ENCODE measurements at regions not wholly inside any gene's neighbourhood (a gene's known extent, or its start where the extent isn't known, plus 50 kb on each side); places are given as distances from the start of the nearest gene placed in this dataset.

DNA sequence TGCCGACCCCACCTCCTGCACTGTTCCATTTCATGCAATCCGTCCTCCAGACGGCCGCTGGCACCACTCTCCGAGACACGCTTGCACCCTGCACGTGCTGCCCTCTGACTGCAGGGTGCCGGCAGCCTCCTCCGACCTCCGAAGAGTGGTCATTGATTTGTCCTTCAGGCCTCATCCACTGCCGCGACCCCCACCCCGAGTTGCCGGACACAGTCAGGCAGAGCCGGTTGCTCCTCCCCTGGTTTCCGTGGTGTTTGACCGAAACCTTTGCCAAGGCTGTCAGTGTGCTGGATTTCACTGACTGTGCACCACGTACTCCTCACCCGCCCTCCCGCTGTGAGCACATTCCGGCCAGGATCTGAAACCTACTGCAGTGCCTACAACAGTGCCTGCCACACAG, 156.4 kb upstream of the PDE10A start:
- Histone ChIP-seq H3K27me3 (ENCODE audit: low read length) (no peaks in the 10 kb centered on the region), H3K4me2 (ENCODE audit: low read depth, low read length, poor library complexity, severe bottlenecking) (no peak overlapping the region), H4K20me1 (ENCODE audit: insufficient read depth, low read depth, low read length) (no peaks in the 10 kb centered on the region), H3K9me2 (replicated peaks; ENCODE audit: insufficient read depth, low read length) (no peaks in the 10 kb centered on the region), H3K9me3 (ENCODE audit: low read length) (no peaks in the 10 kb centered on the region), H3K4me3 (ENCODE audit: low read length) (no peak overlapping the region), H3K79me2 (ENCODE audit: low read length) (no peaks in the 10 kb centered on the region), H2AFZ (ENCODE audit: low read length) (no peak overlapping the region), H3K36me3 (ENCODE audit: insufficient read depth, low read length) (no peaks in the 10 kb centered on the region), H3K9ac (ENCODE audit: low read length) (no peak overlapping the region), H3K27ac (ENCODE audit: low read length) (no peak overlapping the region), H3K4me1 (ENCODE audit: low read length) (no peaks in the 10 kb centered on the region)
- DNase-seq: no peak

DNA sequence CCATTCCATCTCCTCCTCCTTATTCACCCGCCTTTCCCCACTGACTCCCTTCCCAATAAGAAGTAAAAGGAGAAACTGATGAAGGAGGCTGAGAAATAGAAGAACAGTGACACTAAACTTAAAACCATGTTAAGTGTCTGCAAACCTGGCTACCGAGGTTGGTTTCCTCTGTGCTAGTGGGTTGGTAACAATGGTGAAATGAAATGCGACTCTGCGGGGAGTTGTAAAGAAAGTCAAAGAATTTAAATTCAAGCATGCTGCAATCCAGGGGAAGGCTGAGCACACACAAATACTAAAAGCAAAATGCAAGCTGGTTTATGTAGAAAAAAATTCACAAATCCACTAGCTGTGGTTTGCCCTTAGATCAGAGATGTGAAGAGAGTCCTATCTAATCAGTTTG, 155.2 kb upstream of the PDE10A start:
- no peak overlapping the region for H3K4me2 ChIP-seq (ENCODE audit: low read depth, low read length, poor library complexity, severe bottlenecking)
- H3K36me3 ChIP-seq (ENCODE audit: insufficient read depth, low read length): no peaks in the 10 kb centered on the region
- no peaks in the 10 kb centered on the region for H3K9me2 ChIP-seq (replicated peaks; ENCODE audit: insufficient read depth, low read length)
- no peak overlapping the region for H2AFZ ChIP-seq (ENCODE audit: low read length)
- no peak overlapping the region for H3K9ac ChIP-seq (ENCODE audit: low read length)
- no peaks in the 10 kb centered on the region for H4K20me1 ChIP-seq (ENCODE audit: insufficient read depth, low read depth, low read length)
- no peak for DNase-seq
- H3K79me2 ChIP-seq (ENCODE audit: low read length): no peaks in the 10 kb centered on the region
- no peaks in the 10 kb centered on the region for H3K27me3 ChIP-seq (ENCODE audit: low read length)
- H3K27ac ChIP-seq (ENCODE audit: low read length): no peak overlapping the region
- H3K4me1 ChIP-seq (ENCODE audit: low read length): no peaks in the 10 kb centered on the region
- no peaks in the 10 kb centered on the region for H3K9me3 ChIP-seq (ENCODE audit: low read length)
- H3K4me3 ChIP-seq (ENCODE audit: low read length): no peak overlapping the region

DNA sequence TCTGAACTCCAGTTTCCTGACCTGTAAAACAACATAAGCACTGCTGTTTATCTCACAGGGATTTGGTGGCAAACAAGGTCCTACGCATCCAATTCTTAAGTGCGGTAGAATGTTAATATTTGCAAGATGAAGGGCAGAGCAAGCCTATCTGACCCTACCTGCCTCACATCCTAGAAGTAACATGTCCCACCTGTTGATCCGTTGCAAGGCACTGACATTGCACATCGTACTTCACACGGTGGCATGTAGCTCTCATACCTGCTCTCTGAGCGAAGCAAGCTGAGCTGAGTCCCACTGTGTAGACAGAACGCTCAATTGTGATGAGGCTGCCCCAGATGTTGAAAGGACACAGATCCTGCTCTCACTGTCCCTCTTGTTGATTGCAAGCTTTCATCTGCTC, 154.7 kb upstream of the PDE10A start:
- Histone ChIP-seq H4K20me1 (ENCODE audit: insufficient read depth, low read depth, low read length) (no peaks in the 10 kb centered on the region), H3K36me3 (ENCODE audit: insufficient read depth, low read length) (no peaks in the 10 kb centered on the region), H3K27ac (ENCODE audit: low read length) (no peak overlapping the region), H3K4me1 (ENCODE audit: low read length) (no peaks in the 10 kb centered on the region), H3K4me2 (ENCODE audit: low read depth, low read length, poor library complexity, severe bottlenecking) (no peak overlapping the region), H3K79me2 (ENCODE audit: low read length) (no peaks in the 10 kb centered on the region), H3K9ac (ENCODE audit: low read length) (no peak overlapping the region), H3K9me2 (replicated peaks; ENCODE audit: insufficient read depth, low read length) (no peaks in the 10 kb centered on the region), H3K4me3 (ENCODE audit: low read length) (no peak overlapping the region), H2AFZ (ENCODE audit: low read length) (no peak overlapping the region), H3K27me3 (ENCODE audit: low read length) (no peaks in the 10 kb centered on the region), H3K9me3 (ENCODE audit: low read length) (no peaks in the 10 kb centered on the region)
- DNase-seq: no peak

DNA sequence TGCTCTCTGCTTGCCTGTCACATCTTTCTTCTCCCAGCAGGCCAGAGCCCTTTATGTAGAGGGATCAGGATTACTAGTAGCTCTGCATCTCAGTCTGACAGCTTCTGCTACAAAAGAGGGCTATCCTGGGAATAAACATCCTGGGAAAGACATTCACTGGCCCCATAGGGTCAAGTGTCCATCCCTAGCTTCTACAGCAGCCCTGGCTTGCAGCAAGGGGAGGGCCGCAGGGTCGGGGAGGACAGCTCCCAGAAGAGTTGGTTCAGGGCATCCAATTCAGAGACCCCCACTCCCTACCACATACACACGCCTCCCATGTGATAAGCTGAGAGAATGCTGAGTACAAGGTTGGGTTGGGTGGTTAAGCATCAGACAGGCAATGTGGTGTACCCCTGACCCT, 154.1 kb upstream of the PDE10A start:
- Histone ChIP-seq H3K4me1 (ENCODE audit: low read length) (no peaks in the 10 kb centered on the region), H2AFZ (ENCODE audit: low read length) (no peak overlapping the region), H3K27ac (ENCODE audit: low read length) (no peak overlapping the region), H3K27me3 (ENCODE audit: low read length) (no peaks in the 10 kb centered on the region), H3K9me2 (replicated peaks; ENCODE audit: insufficient read depth, low read length) (no peaks in the 10 kb centered on the region), H3K4me3 (ENCODE audit: low read length) (no peak overlapping the region), H3K4me2 (ENCODE audit: low read depth, low read length, poor library complexity, severe bottlenecking) (no peak overlapping the region), H3K9me3 (ENCODE audit: low read length) (no peaks in the 10 kb centered on the region), H3K36me3 (ENCODE audit: insufficient read depth, low read length) (no peaks in the 10 kb centered on the region), H4K20me1 (ENCODE audit: insufficient read depth, low read depth, low read length) (no peaks in the 10 kb centered on the region), H3K9ac (ENCODE audit: low read length) (no peak overlapping the region), H3K79me2 (ENCODE audit: low read length) (no peaks in the 10 kb centered on the region)
- no peak for DNase-seq

DNA sequence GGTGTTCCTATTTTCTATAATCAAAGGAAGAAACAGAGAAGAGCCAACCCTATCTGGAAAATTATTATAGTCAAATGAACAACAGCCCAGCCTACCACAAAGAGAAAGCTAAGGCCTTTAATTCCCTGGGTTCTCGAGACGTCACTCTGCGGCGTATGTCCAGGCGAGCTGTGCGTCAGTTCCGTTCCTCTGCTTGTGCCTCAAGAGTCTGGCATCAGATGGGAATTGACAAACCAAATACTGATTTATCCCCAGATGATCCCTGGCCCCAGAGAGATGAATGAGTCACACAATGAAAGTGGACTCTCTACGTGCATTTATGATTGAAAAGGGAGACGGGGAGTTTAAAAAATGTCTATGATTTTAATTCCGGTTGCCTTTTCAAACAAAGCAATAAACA, 151.6 kb upstream of the PDE10A start:
- Histone ChIP-seq H3K9ac (ENCODE audit: low read length) (no peak overlapping the region), H3K27ac (ENCODE audit: low read length) (no peak overlapping the region), H4K20me1 (ENCODE audit: insufficient read depth, low read depth, low read length) (no peaks in the 10 kb centered on the region), H3K27me3 (ENCODE audit: low read length) (no peaks in the 10 kb centered on the region), H3K9me3 (ENCODE audit: low read length) (no peaks in the 10 kb centered on the region), H3K4me2 (ENCODE audit: low read depth, low read length, poor library complexity, severe bottlenecking) (no peak overlapping the region), H3K9me2 (replicated peaks; ENCODE audit: insufficient read depth, low read length) (no peaks in the 10 kb centered on the region), H3K79me2 (ENCODE audit: low read length) (no peaks in the 10 kb centered on the region), H3K4me3 (ENCODE audit: low read length) (no peak overlapping the region), H3K4me1 (ENCODE audit: low read length) (no peaks in the 10 kb centered on the region), H3K36me3 (ENCODE audit: insufficient read depth, low read length) (no peaks in the 10 kb centered on the region), H2AFZ (ENCODE audit: low read length) (no peak overlapping the region)
- no peak for DNase-seq

DNA sequence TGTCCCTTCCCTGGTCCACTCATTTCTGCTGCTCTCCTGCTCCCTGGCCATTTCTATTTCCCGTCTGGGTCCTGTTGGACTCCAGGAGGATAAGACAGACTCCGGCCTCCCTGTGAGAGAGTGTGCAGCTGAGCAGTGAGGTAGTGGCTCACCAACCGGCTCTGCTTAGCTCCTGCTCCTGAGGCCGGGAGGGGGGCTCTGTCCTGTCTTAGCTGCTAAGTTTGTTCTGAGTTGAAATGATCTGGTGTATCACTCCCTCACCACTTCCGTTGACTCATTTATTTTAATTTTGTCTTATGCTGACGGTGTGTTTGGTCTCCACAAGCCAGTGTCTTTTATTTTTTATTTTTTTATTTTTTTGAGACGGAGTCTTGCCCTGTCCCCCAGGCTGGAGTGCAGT, 148.5 kb upstream of the PDE10A start:
- no peak overlapping the region for H3K9ac ChIP-seq (ENCODE audit: low read length)
- no peaks in the 10 kb centered on the region for H3K9me2 ChIP-seq (replicated peaks; ENCODE audit: insufficient read depth, low read length)
- no peak overlapping the region for H2AFZ ChIP-seq (ENCODE audit: low read length)
- H3K36me3 ChIP-seq (ENCODE audit: insufficient read depth, low read length): no peaks in the 10 kb centered on the region
- H3K27ac ChIP-seq (ENCODE audit: low read length): no peak overlapping the region
- no peaks in the 10 kb centered on the region for H3K9me3 ChIP-seq (ENCODE audit: low read length)
- no peaks in the 10 kb centered on the region for H3K79me2 ChIP-seq (ENCODE audit: low read length)
- no peak overlapping the region for H3K4me2 ChIP-seq (ENCODE audit: low read depth, low read length, poor library complexity, severe bottlenecking)
- no peaks in the 10 kb centered on the region for H3K4me1 ChIP-seq (ENCODE audit: low read length)
- H3K4me3 ChIP-seq (ENCODE audit: low read length): no peak overlapping the region
- no peaks in the 10 kb centered on the region for H3K27me3 ChIP-seq (ENCODE audit: low read length)
- no peaks in the 10 kb centered on the region for H4K20me1 ChIP-seq (ENCODE audit: insufficient read depth, low read depth, low read length)
- no peak for DNase-seq

DNA sequence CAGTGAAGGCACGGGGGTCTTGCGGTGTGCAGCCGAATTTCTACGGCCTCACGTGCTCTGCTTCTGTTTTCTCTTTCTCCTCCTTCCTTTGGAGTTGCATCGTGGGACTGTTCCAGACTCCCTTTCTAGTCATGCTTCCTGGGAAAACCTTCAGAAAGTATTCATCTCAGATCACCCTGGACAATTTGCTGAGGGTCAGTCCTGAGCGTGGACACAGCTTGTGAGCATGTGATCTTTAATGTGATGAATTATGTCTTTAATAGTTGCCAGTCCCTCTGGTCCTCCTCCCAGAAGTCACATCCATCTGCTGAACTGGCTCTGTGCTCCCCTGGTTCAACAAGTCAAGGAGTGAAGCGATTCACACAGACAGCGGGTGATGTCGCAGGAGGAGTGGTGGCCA, 145.0 kb upstream of the PDE10A start:
- Histone ChIP-seq H3K79me2 (ENCODE audit: low read length) (no peaks in the 10 kb centered on the region), H4K20me1 (ENCODE audit: insufficient read depth, low read depth, low read length) (no peaks in the 10 kb centered on the region), H3K4me2 (ENCODE audit: low read depth, low read length, poor library complexity, severe bottlenecking) (no peak overlapping the region), H2AFZ (ENCODE audit: low read length) (no peak overlapping the region), H3K9ac (ENCODE audit: low read length) (no peak overlapping the region), H3K27ac (ENCODE audit: low read length) (no peak overlapping the region), H3K9me3 (ENCODE audit: low read length) (no peaks in the 10 kb centered on the region), H3K27me3 (ENCODE audit: low read length) (no peaks in the 10 kb centered on the region), H3K4me3 (ENCODE audit: low read length) (no peak overlapping the region), H3K9me2 (replicated peaks; ENCODE audit: insufficient read depth, low read length) (no peaks in the 10 kb centered on the region), H3K4me1 (ENCODE audit: low read length) (no peaks in the 10 kb centered on the region), H3K36me3 (ENCODE audit: insufficient read depth, low read length) (no peaks in the 10 kb centered on the region)
- DNase-seq: no peak

DNA sequence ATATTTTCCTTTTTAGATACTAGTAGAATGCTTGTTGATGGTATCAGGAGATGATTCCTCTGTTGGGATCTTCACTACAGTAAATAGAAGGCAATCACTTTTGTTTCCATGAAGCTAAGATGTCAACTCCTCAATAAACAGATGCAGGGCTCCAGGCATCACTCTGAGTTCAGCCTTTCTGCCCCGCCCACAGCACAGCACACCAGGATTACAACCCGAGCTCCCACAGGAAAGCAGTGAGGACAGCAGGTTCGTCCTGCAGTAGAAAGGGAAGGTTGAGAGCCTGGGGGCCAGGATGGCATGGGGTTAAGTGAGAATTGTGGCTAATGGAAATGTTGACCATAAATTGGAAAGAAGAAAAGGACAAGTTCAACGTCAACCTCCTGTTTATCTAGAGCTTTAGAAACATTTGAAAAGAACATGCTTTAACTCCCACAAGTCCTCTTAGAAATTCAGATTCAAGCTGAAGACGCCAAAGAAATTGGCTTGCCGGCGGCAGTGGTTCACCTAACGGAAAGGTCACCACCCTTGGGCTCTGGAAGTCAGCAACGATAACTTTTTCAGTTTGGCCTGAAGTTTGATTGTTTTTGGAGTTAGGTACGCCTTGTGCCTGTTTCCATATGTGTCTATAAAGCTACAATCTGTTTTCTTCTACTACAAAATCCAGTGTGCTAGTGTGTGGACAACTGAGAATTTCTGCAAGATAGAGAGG, 144.4 kb upstream of the PDE10A start:
- H3K27ac ChIP-seq (ENCODE audit: low read length): no peak overlapping the region
- H3K4me3 ChIP-seq (ENCODE audit: low read length): no peak overlapping the region
- no peak for DNase-seq
- no peak overlapping the region for H3K4me2 ChIP-seq (ENCODE audit: low read depth, low read length, poor library complexity, severe bottlenecking)
- no peaks in the 10 kb centered on the region for H3K9me2 ChIP-seq (replicated peaks; ENCODE audit: insufficient read depth, low read length)
- H2AFZ ChIP-seq (ENCODE audit: low read length): no peak overlapping the region
- no peaks in the 10 kb centered on the region for H3K27me3 ChIP-seq (ENCODE audit: low read length)
- no peaks in the 10 kb centered on the region for H3K36me3 ChIP-seq (ENCODE audit: insufficient read depth, low read length)
- no peaks in the 10 kb centered on the region for H4K20me1 ChIP-seq (ENCODE audit: insufficient read depth, low read depth, low read length)
- H3K4me1 ChIP-seq (ENCODE audit: low read length): no peaks in the 10 kb centered on the region
- no peak overlapping the region for H3K9ac ChIP-seq (ENCODE audit: low read length)
- H3K79me2 ChIP-seq (ENCODE audit: low read length): no peaks in the 10 kb centered on the region
- no peaks in the 10 kb centered on the region for H3K9me3 ChIP-seq (ENCODE audit: low read length)
